ENCODE measurements at regions not wholly inside any gene's neighbourhood (a gene's known extent, or its start where the extent isn't known, plus 50 kb on each side); places are given as distances from the start of the nearest gene placed in this dataset.

- WGBS (ENCODE audit: insufficient coverage): 96% methylated on average over 5 of the region's 7 CpGs
- no peaks in the 10 kb centered on the region for H3K27me3 ChIP-seq (replicated peaks in 1 of 4; ENCODE audit: control extremely low read depth in 1 of 4, control insufficient read depth in 3 of 4, insufficient read depth in 4 of 4, low read length in 3 of 4)
- POLR2A ChIA-PET: no interaction called here
- CTCF ChIA-PET: no interaction called here
- TF ChIP-seq CTCF (IDR thresholded peaks at IDR 0.05) (no peak), EZH2 (IDR thresholded peaks at IDR 0.05; ENCODE audit: borderline replicate concordance, insufficient read depth, low read depth, low read length, poor library complexity, severe bottlenecking) (no peak)
- no peak overlapping the region for H3K4me2 ChIP-seq (replicated peaks; ENCODE audit: low read depth, low read length, poor library complexity, severe bottlenecking)
- H3K36me3 ChIP-seq (replicated peaks in 1 of 2; ENCODE audit: control extremely low read depth in 1 of 2, control insufficient read depth in 1 of 2, extremely low read depth in 1 of 2, insufficient read depth in 2 of 2, low read length in 1 of 2): no peaks in the 10 kb centered on the region
- no peak for DNase-seq
- no peak for ATAC-seq (ENCODE audit: low read depth)
- intact Hi-C loops (cut with micrococcal nuclease): no loop called here
- no peak overlapping the region for H3K27ac ChIP-seq (ENCODE audit: low read length in 2 of 2)
- no peak overlapping the region for H3K27ac Mint-ChIP-seq
- H3K4me3 Mint-ChIP-seq: no peak overlapping the region
- no peak overlapping the region for H3K9ac ChIP-seq (ENCODE audit: low read length)
- H3K27me3 Mint-ChIP-seq: peaks cover 7% of the 10 kb centered on the region
- no peak overlapping the region for H3K4me3 ChIP-seq (ENCODE audit: control extremely low read depth in 1 of 5, extremely low read depth in 1 of 5, insufficient read depth in 1 of 5, low read depth in 2 of 5, low read length in 4 of 5)
- no peaks in the 10 kb centered on the region for H3K9me3 ChIP-seq (ENCODE audit: control extremely low read depth in 1 of 3, control insufficient read depth in 2 of 3, insufficient read depth in 1 of 3, low read length in 2 of 3)
- H3K4me1 ChIP-seq (ENCODE audit: control insufficient read depth in 2 of 2, insufficient read depth in 2 of 2, low read length in 2 of 2): peaks cover 8 to 11% of the 10 kb centered on the region in 2 donors
- peaks cover 15% of the 10 kb centered on the region for H3K4me1 Mint-ChIP-seq
- no peaks in the 10 kb centered on the region for H3K79me2 ChIP-seq (ENCODE audit: control insufficient read depth, insufficient read depth, low read length)
- H3K9me3 Mint-ChIP-seq (ENCODE audit: insufficient read depth): peaks cover 5% of the 10 kb centered on the region
- H2AFZ ChIP-seq (ENCODE audit: insufficient read depth, low read depth, low read length, poor library complexity, severe bottlenecking): no peak overlapping the region
- no peaks in the 10 kb centered on the region for H4K20me1 ChIP-seq (ENCODE audit: control insufficient read depth, insufficient read depth, low read length, poor library complexity, severe bottlenecking)
Measured at GRCh38 chr13:78020861-78021260, 102.2 kb upstream of the EDNRB start.

GRCh38 chr13:78015782-78016181, 97.2 kb upstream of the EDNRB start:
- Histone ChIP-seq H3K27me3 (replicated peaks in 1 of 4; ENCODE audit: control extremely low read depth in 1 of 4, control insufficient read depth in 3 of 4, insufficient read depth in 4 of 4, low read length in 3 of 4) (no peaks in the 10 kb centered on the region), H3K9me3 (ENCODE audit: control extremely low read depth in 1 of 3, control insufficient read depth in 2 of 3, insufficient read depth in 1 of 3, low read length in 2 of 3) (no peaks in the 10 kb centered on the region), H3K4me3 (ENCODE audit: control extremely low read depth in 1 of 5, extremely low read depth in 1 of 5, insufficient read depth in 1 of 5, low read depth in 2 of 5, low read length in 4 of 5) (no peak overlapping the region), H3K9ac (ENCODE audit: low read length) (no peak overlapping the region), H3K36me3 (replicated peaks in 1 of 2; ENCODE audit: control extremely low read depth in 1 of 2, control insufficient read depth in 1 of 2, extremely low read depth in 1 of 2, insufficient read depth in 2 of 2, low read length in 1 of 2) (no peaks in the 10 kb centered on the region), H3K27ac (ENCODE audit: low read length in 2 of 2) (no peak overlapping the region), H2AFZ (ENCODE audit: insufficient read depth, low read depth, low read length, poor library complexity, severe bottlenecking) (no peak overlapping the region), H3K79me2 (ENCODE audit: control insufficient read depth, insufficient read depth, low read length) (no peaks in the 10 kb centered on the region), H3K4me2 (replicated peaks; ENCODE audit: low read depth, low read length, poor library complexity, severe bottlenecking) (no peak overlapping the region), H4K20me1 (ENCODE audit: control insufficient read depth, insufficient read depth, low read length, poor library complexity, severe bottlenecking) (no peaks in the 10 kb centered on the region), H3K4me1 (ENCODE audit: control insufficient read depth in 2 of 2, insufficient read depth in 2 of 2, low read length in 2 of 2) (no peaks in the 10 kb centered on the region)
- POLR2A ChIA-PET: no interaction called here
- TF ChIP-seq CTCF (IDR thresholded peaks at IDR 0.05) (no peak), EZH2 (IDR thresholded peaks at IDR 0.05; ENCODE audit: borderline replicate concordance, insufficient read depth, low read depth, low read length, poor library complexity, severe bottlenecking) (no peak)
- Mint-ChIP-seq H3K9me3 (ENCODE audit: insufficient read depth) (peaks cover 3% of the 10 kb centered on the region), H3K4me3 (no peak overlapping the region), H3K4me1 (peaks cover 3% of the 10 kb centered on the region), H3K27me3 (peaks cover 4% of the 10 kb centered on the region), H3K27ac (no peak overlapping the region)
- WGBS (ENCODE audit: insufficient coverage): no CpG with 5 or more reads among the region's 3 CpGs
- intact Hi-C loops (cut with micrococcal nuclease): no loop called here
- DNase-seq (no peak), ATAC-seq (ENCODE audit: low read depth) (no peak)
- CTCF ChIA-PET: no interaction called here

All from B cell (primary cell).